Psoas muscle (tissue), 7 donors: ENCODE measurements at regions not wholly inside any gene's neighbourhood (a gene's known extent, or its start where the extent isn't known, plus 50 kb on each side); places are given as distances from the start of the nearest gene placed in this dataset.

Source experiments
- ATAC-seq, 4 donors: fragments of 200-7000 bp; cut with Tn5 transposase; one replicate each; pipeline ENCODE4 v1.9.1; 2020; ENCODE audit warnings: moderate library complexity in 3 of 4, mild to moderate bottlenecking in 2 of 4
- DNase-seq, 2 donors: peaks; one replicate each; pipeline ENCODE4 v3.0.0-alpha.2; 2020
- H3K27ac ChIP-seq: fragments of 200-600 bp; one replicate; pipeline ENCODE4 v1.8.0; 2022
- H3K27me3 ChIP-seq, 3 donors: fragments of 200-600 bp in 1 of 3; one replicate each; pipeline versions ENCODE4 v1.6.1 to v1.8.0; 2013 to 2022; ENCODE audit warnings: low read length in 2 of 3, mild to moderate bottlenecking in 2 of 3, moderate library complexity in 1 of 3; ENCODE audit not compliant: insufficient read depth in 3 of 3
- H3K36me3 ChIP-seq, 2 donors: fragments of 200-600 bp in 1 of 2; one replicate each; pipeline versions ENCODE4 v1.6.1 to v1.8.0; 2013 to 2022; ENCODE audit warnings: low read depth in 1 of 2, mild to moderate bottlenecking in 1 of 2, moderate library complexity in 1 of 2; ENCODE audit not compliant: insufficient read depth in 1 of 2
- H3K4me1 ChIP-seq: fragments of 200-600 bp; one replicate; pipeline ENCODE4 v1.8.0; 2022
- H3K4me3 ChIP-seq: fragments of 200-600 bp; one replicate; pipeline ENCODE4 v1.8.0; 2022; ENCODE audit warnings: mild to moderate bottlenecking
- H3K9me3 ChIP-seq: fragments of 200-600 bp; one replicate; pipeline ENCODE4 v1.8.0; 2022
- WGBS, 3 donors: extraction: QIAGEN DNeasy Blood & Tissue Kit; methylation state at CpG; one replicate each; pipeline versions ENCODE4 v1.1.6 to v1.1.7; 2013; 5-methylcytosine and 5-hydroxymethylcytosine counted together
- intact Hi-C, 2 donors: fragments of 100-400 bp; cut with DNase I; formaldehyde crosslinking; loops; one replicate each; pipeline versions ENCODE4 v1.11.0 to v1.14.2; 2022
- TF ChIP-seq, protein P1 (sequence below): fragments of 200-600 bp; IDR thresholded peaks from one replicate; pipeline ENCODE4 v1.8.0; 2022; ENCODE audit warnings: antibody characterized with exemption
- donor health status: healthy with polysubstance abuse.
- donor health status: DM: no; HTN: no; CAD: no; lungs with moderate emphysema.
- donor health status: Bipolar disorder and iron deficiency.
- donor health status: healthy.
- donor health status: DM: yes; HTN: yes; CAD: no.
- donor health status: DM: no; HTN: no; CAD: no.
- donor health status: DM: yes; HTN: yes; CAD: no.

DNA sequence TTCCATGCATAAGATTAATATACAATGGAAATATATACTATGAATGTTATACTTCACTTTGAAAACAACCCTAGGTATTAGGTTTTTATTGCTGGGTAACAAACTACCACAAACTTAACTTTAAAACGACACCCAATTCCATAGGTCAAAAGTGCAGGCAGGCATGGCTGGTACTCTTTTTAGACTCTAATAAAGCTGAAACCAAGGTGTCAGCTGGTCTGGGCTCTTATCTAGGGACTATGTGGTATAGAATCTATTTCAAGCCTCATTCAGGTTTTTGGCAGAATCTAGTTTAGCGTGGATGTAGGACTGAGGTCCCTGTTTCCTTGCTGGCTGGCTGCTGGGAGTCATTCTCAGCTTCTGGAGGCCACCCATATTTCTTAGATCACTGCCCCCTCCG lies 65.0 kb upstream of the TMEM168 start:
- Histone ChIP-seq H3K27ac (no peak overlapping the region), H3K9me3 (no peaks in the 10 kb centered on the region), H3K4me3 (no peak overlapping the region), H3K4me1 (no peaks in the 10 kb centered on the region), H3K36me3 (no peaks in the 10 kb centered on the region), H3K27me3 (no peaks in the 10 kb centered on the region)
- WGBS, 3 donors, result 51 to 69% (median 53%) methylated on average over 3 of the region's 3 CpGs
- intact Hi-C loops, result no loop called here
- no peak for ATAC-seq
- no peak for DNase-seq
- TF ChIP-seq, protein P1, sequence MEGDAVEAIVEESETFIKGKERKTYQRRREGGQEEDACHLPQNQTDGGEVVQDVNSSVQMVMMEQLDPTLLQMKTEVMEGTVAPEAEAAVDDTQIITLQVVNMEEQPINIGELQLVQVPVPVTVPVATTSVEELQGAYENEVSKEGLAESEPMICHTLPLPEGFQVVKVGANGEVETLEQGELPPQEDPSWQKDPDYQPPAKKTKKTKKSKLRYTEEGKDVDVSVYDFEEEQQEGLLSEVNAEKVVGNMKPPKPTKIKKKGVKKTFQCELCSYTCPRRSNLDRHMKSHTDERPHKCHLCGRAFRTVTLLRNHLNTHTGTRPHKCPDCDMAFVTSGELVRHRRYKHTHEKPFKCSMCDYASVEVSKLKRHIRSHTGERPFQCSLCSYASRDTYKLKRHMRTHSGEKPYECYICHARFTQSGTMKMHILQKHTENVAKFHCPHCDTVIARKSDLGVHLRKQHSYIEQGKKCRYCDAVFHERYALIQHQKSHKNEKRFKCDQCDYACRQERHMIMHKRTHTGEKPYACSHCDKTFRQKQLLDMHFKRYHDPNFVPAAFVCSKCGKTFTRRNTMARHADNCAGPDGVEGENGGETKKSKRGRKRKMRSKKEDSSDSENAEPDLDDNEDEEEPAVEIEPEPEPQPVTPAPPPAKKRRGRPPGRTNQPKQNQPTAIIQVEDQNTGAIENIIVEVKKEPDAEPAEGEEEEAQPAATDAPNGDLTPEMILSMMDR, result no peak

DNA sequence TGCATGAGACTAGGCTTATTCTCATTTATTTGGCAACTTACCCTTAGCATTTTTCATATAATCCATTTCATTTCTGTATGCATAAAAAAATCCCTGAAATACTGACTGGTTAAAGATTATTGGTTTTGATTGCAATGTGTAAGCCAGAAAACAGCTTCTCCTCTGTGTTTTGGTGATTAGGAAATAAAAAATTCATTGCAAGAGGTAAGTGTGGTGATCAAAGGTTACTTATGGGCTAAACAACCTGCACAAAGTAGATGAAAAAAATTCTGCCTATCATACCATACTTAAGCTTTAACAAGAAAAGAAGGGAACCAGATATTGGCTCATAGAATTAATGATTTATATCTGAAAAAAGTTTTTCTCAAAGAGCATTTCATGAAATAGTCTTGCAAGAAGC lies 64.0 kb upstream of the TMEM168 start:
- TF ChIP-seq, protein P1, result no peak

DNA sequence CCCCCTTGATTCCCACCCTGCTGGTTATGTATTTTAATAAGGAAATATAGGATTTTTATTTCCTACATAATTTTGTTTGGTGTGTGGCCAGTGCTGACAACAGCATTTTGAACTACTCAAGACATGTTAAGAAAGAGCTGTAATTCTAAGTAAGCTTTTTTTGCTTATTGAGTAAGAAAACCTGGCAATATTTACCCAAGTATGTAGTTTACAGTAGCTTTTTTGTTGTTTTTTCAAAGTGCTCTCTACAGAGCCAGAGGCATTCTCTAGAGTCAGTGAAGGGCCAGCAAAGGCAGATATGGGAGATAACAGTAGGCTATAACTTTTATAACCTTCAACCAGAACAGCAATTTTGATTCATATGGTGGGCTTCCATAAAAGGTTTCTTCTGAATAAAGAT lies 63.2 kb upstream of the TMEM168 start:
- TF ChIP-seq, protein P1, result no peak
- no peaks in the 10 kb centered on the region for H3K9me3 ChIP-seq
- no peaks in the 10 kb centered on the region for H3K27me3 ChIP-seq
- no peaks in the 10 kb centered on the region for H3K4me1 ChIP-seq
- intact Hi-C loops, result no loop called here
- no peaks in the 10 kb centered on the region for H3K36me3 ChIP-seq
- DNase-seq (no peak), ATAC-seq (no peak)
- H3K27ac ChIP-seq, result no peak overlapping the region
- H3K4me3 ChIP-seq, result no peak overlapping the region

More for the DNA sequence above, 64.0 kb upstream of the TMEM168 start:
- Histone ChIP-seq H3K9me3 (no peaks in the 10 kb centered on the region), H3K4me3 (no peak overlapping the region), H3K36me3 (no peaks in the 10 kb centered on the region), H3K27me3 (no peaks in the 10 kb centered on the region), H3K4me1 (no peaks in the 10 kb centered on the region), H3K27ac (no peak overlapping the region)
- intact Hi-C loops, result no loop called here
- ATAC-seq, result no peak
- no peak for DNase-seq

DNA sequence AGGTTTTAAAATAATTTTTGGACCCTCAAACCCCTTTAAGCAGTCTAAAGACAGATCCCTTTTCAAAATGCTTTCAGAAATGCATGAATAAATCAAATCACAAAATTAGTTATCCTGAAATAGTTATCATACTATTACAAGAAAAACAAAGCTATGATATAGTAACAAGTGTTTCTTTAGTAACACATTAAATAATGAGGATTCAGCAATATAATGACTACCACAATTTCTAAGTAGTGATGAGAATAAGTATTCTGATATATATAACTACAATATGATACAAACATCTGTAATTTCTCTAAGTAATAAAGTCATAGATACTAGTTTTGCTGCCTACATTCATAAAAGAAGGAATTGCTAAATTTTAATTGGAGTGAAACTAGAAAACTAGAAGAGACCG lies 53.0 kb upstream of the TMEM168 start:
- Histone ChIP-seq H3K4me3 (no peak overlapping the region), H3K4me1 (no peaks in the 10 kb centered on the region), H3K27me3 (no peaks in the 10 kb centered on the region), H3K9me3 (no peaks in the 10 kb centered on the region), H3K36me3 (no peaks in the 10 kb centered on the region), H3K27ac (no peak overlapping the region)
- 83 to 99% (median 97%) methylated on average over 1 of the region's 1 CpG for WGBS, 3 donors
- TF ChIP-seq, protein P1, result no peak
- intact Hi-C loops, result no loop called here
- DNase-seq (no peak), ATAC-seq (no peak)
